ENCODE measurements at regions not wholly inside any gene's neighbourhood (a gene's known extent, or its start where the extent isn't known, plus 50 kb on each side); places are given as distances from the start of the nearest gene placed in this dataset.
A peak's percentile ranks its signal among the peaks of the same experiment; 100 is the strongest.
"Not testable (repeated sequence)": the region's sequence is repeated elsewhere in the genome, so short reads cannot be mapped to it uniquely, and the experiment has no call there.

GRCh38 chr4:107468156-107468555, 251.9 kb downstream of the PAPSS1 start:
- FAIRE-seq, result no peak

- no peak for FAIRE-seq
Measured at GRCh38 chr4:107467461-107467860, 252.6 kb downstream of the PAPSS1 start.

GRCh38 chr4:107458194-107458593, 261.8 kb downstream of the PAPSS1 start:
- FAIRE-seq, result no peak

GRCh38 chr4:107453987-107454386, 266.0 kb downstream of the PAPSS1 start:
- no peak for FAIRE-seq

GRCh38 chr4:107452717-107453630, 267.1 kb downstream of the PAPSS1 start:
- peak; percentile 87 for FAIRE-seq

GRCh38 chr4:107449611-107450369, 270.2 kb downstream of the PAPSS1 start:
- peak; percentile 94 for FAIRE-seq

- FAIRE-seq, result no peak
Measured at GRCh38 chr4:107442538-107443111, 277.4 kb downstream of the PAPSS1 start.

- no peak for FAIRE-seq
Measured at GRCh38 chr4:107439401-107439800, 280.6 kb downstream of the PAPSS1 start.

GRCh38 chr4:107436471-107436870, 283.6 kb downstream of the PAPSS1 start:
- FAIRE-seq, result not testable (repeated sequence)

- no peak for FAIRE-seq
Measured at GRCh38 chr4:107432451-107432850, 287.6 kb downstream of the PAPSS1 start.

- no peak for FAIRE-seq
Measured at GRCh38 chr4:107423677-107424405, 296.2 kb downstream of the PAPSS1 start.

GRCh38 chr4:107419536-107419935, 300.5 kb downstream of the PAPSS1 start:
- FAIRE-seq, result not testable (repeated sequence)

- no peak for FAIRE-seq
Measured at GRCh38 chr4:107419052-107419451, 301.0 kb downstream of the PAPSS1 start.

- FAIRE-seq, result not testable (repeated sequence)
Measured at GRCh38 chr4:107415490-107415889, 304.5 kb downstream of the PAPSS1 start.

- FAIRE-seq, result not testable (repeated sequence)
Measured at GRCh38 chr4:107409872-107410271, 310.2 kb downstream of the PAPSS1 start.

- FAIRE-seq, result no peak
Measured at GRCh38 chr4:107408968-107409367, 311.1 kb downstream of the PAPSS1 start.

GRCh38 chr4:107404591-107405300, 315.3 kb downstream of the PAPSS1 start:
- FAIRE-seq, result no peak

- FAIRE-seq, result no peak
Measured at GRCh38 chr4:107402291-107402690, 317.7 kb downstream of the PAPSS1 start.

GRCh38 chr4:107392951-107393350, 327.1 kb downstream of the PAPSS1 start:
- no peak for FAIRE-seq

GRCh38 chr4:107392380-107392779, 327.7 kb downstream of the PAPSS1 start:
- peak; percentile 99 for FAIRE-seq

GRCh38 chr4:107391630-107392028, 328.4 kb downstream of the PAPSS1 start:
- peak; percentile 54 for FAIRE-seq
